ENCODE measurements at regions not wholly inside any gene's neighbourhood (a gene's known extent, or its start where the extent isn't known, plus 50 kb on each side); places are given as distances from the start of the nearest gene placed in this dataset.

- TF ChIP-seq CTCF (IDR thresholded peaks at IDR 0.05) (no peak), POLR2A (IDR thresholded peaks at IDR 0.05) (no peak)
Observed at GRCh38 chr2:45276914-45277313, 267.7 kb upstream of the SIX2 start.

All from heart left ventricle (tissue), 13 donors.